ENCODE measurements at regions not wholly inside any gene's neighbourhood (a gene's known extent, or its start where the extent isn't known, plus 50 kb on each side); places are given as distances from the start of the nearest gene placed in this dataset.
A peak's percentile ranks its signal among the peaks of the same experiment; 100 is the strongest.

GRCh38 chr17:21551081-21551881 lies 141.0 kb upstream of the KCNJ18 start (continued):
- 0 out of 2 replicates have a peak, but pooled peaks have one; percentile 10 for TF ChIP-seq TFAP4 (IDR thresholded peaks at IDR 0.05; ENCODE audit: borderline replicate concordance, low read depth)
- 0 out of 2 replicates have a peak, but pooled peaks have one; percentile 55 for TF ChIP-seq TMF1 (CRISPR knock-in tag; IDR thresholded peaks at IDR 0.05; ENCODE audit: low read depth)
- no peak for TF ChIP-seq SOX6 (IDR thresholded peaks at IDR 0.05)
- peak; percentile 74 for TF ChIP-seq SOX6 (CRISPR knock-in tag; IDR thresholded peaks at IDR 0.05)
- TF ChIP-seq ZNF713 (CRISPR knock-in tag; IDR thresholded peaks at IDR 0.05), result 0 out of 2 replicates have a peak, but pooled peaks have one; percentile 73
- peak; percentile 39; the same call in 1 of the 2 replicates for TF ChIP-seq NAIF1 (CRISPR knock-in tag; IDR thresholded peaks at IDR 0.05; ENCODE audit: borderline replicate concordance)
- 0 out of 2 replicates have a peak, but pooled peaks have one; percentile 17 for TF ChIP-seq GATAD1 (CRISPR knock-in tag; IDR thresholded peaks at IDR 0.05)
- peak; percentile 63; the same call in 1 of the 2 replicates for TF ChIP-seq ZNF563 (CRISPR knock-in tag; IDR thresholded peaks at IDR 0.05)
- TF ChIP-seq ZNF317 (CRISPR knock-in tag; IDR thresholded peaks at IDR 0.05), result peak; percentile 66
- peak; percentile 74; the same call in 1 of the 2 replicates for TF ChIP-seq BCL3 (CRISPR knock-in tag; IDR thresholded peaks at IDR 0.05)
- no peak for TF ChIP-seq SKI (IDR thresholded peaks at IDR 0.05; ENCODE audit: partially characterized antibody)
- TF ChIP-seq NONO (IDR thresholded peaks at IDR 0.05), result no peak
- peak; percentile 66; the same call in 1 of the 2 replicates for TF ChIP-seq NONO (CRISPR knock-in tag; conservative IDR thresholded peaks at IDR 0.05)
- peak; percentile 77 for TF ChIP-seq MYPOP (CRISPR knock-in tag; IDR thresholded peaks at IDR 0.05)
- 0 out of 2 replicates have a peak, but pooled peaks have one; percentile 71 for TF ChIP-seq ZNF839 (CRISPR knock-in tag; IDR thresholded peaks at IDR 0.05; ENCODE audit: borderline replicate concordance)
- TF ChIP-seq MTA3 (CRISPR knock-in tag; IDR thresholded peaks at IDR 0.05), result no peak
- 0 out of 2 replicates have a peak, but pooled peaks have one; percentile 28 for TF ChIP-seq CREBL2 (CRISPR knock-in tag; IDR thresholded peaks at IDR 0.05; ENCODE audit: borderline replicate concordance)
- peak; percentile 75; the same call in 1 of the 2 replicates for TF ChIP-seq ZNF547 (CRISPR knock-in tag; IDR thresholded peaks at IDR 0.05)
- TF ChIP-seq MED1 (CRISPR knock-in tag; IDR thresholded peaks at IDR 0.05), result peak; percentile 63
- TF ChIP-seq NKX3-1 (CRISPR knock-in tag; IDR thresholded peaks at IDR 0.05), result 0 out of 2 replicates have a peak, but pooled peaks have one; percentile 58
- 0 out of 2 replicates have a peak, but pooled peaks have one; percentile 83 for TF ChIP-seq KDM5B (CRISPR knock-in tag; IDR thresholded peaks at IDR 0.05; ENCODE audit: borderline replicate concordance)
- peak; percentile 60; the same call in 1 of the 2 replicates for TF ChIP-seq ZNF430 (CRISPR knock-in tag; IDR thresholded peaks at IDR 0.05)
- TF ChIP-seq TFDP2 (CRISPR knock-in tag; IDR thresholded peaks at IDR 0.05), result peak; percentile 51; the same call in 1 of the 2 replicates

Measured in HepG2 (cell line).